ENCODE measurements at regions not wholly inside any gene's neighbourhood (a gene's known extent, or its start where the extent isn't known, plus 50 kb on each side); places are given as distances from the start of the nearest gene placed in this dataset.

DNA sequence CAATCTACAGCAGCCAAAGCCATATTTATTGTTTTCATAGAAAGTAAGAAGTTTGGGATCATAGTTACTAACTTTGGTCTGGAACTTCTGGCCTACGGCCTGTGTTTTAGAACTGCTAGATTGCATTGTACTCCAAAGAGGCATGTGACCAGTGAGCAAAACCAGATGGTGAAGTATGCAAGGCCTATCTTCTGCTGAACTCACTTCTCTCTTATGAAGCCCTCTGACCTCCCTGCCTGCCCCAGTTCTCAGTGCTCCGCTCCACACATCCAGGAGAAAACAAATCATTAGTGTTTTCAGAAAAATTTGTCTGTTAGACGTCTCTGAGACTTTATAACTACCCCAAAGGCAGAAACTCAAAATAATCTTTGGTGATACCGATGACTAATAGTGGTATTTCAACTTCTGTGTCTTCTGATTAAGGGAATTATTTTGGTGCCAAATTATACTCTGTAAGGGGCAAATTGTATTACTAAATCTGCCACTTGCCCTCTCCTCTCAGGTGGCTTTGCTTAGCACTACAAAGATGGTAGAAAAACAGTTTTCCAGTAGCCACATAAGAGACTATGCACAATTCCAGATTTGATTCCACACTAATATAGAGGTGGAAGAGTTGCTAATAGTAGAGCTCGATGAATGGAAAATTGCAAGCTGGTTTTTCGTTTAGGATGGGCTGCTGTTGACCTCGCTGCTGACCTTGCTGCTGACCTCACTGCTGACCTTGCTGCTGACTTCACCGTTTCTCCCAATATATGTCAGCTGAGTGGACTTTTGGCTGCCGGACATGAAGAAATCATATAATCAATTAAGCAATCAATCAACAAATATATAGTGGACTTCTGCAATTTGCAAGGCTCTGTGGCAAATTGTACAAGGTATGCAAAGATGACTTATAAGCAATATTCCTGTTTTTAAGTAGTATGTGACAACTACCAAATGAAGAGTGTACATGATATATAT, 147.5 kb downstream of the KITLG start:
- Mint-ChIP-seq H3K9me3 (peaks cover 7% of the 10 kb centered on the region), H3K4me1 (peaks cover 4% of the 10 kb centered on the region), H3K27ac (no peak overlapping the region), H3K27me3 (no peaks in the 10 kb centered on the region), H3K36me3 (ENCODE audit: low read depth) (no peaks in the 10 kb centered on the region), H3K4me3 (no peak overlapping the region)
- no peak for ATAC-seq (replicated peaks)

DNA sequence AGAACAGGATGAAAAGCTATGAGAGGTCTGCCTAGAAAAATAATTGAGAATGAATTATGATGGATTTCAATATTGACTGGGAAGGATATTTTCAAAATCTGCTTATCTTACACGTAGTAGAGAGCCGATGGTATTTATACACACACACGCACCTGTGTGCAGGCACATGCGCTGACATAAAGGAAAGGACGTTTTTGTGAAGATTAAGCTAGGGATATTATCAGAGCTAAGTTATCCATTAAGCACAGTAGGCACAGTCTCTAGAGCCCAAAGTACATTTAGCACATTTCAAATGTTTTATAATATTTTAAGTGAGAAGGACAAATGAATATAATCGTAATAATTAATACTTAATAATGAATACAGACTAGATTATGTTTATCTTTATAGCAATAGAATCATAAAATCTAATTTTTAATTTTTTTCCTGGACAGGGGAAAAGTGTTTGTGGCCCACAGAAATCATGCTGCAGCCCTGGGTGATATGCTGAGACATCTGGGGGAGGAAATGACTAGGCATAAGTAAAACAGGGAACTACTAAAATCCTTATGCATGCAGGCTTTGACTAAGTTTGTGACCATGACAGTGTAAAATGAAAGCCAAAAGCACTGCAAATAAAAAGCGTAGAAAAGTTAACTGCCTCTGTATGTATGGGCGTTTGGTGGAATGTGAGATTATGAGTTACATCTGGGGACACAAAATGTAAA, 146.1 kb downstream of the KITLG start:
- Mint-ChIP-seq H3K27ac (no peak overlapping the region), H3K36me3 (ENCODE audit: low read depth) (no peaks in the 10 kb centered on the region), H3K4me1 (peaks cover 4% of the 10 kb centered on the region), H3K9me3 (peaks cover 9% of the 10 kb centered on the region), H3K27me3 (peaks cover 4% of the 10 kb centered on the region), H3K4me3 (no peak overlapping the region)
- peak; percentile 31 for ATAC-seq (replicated peaks)

DNA sequence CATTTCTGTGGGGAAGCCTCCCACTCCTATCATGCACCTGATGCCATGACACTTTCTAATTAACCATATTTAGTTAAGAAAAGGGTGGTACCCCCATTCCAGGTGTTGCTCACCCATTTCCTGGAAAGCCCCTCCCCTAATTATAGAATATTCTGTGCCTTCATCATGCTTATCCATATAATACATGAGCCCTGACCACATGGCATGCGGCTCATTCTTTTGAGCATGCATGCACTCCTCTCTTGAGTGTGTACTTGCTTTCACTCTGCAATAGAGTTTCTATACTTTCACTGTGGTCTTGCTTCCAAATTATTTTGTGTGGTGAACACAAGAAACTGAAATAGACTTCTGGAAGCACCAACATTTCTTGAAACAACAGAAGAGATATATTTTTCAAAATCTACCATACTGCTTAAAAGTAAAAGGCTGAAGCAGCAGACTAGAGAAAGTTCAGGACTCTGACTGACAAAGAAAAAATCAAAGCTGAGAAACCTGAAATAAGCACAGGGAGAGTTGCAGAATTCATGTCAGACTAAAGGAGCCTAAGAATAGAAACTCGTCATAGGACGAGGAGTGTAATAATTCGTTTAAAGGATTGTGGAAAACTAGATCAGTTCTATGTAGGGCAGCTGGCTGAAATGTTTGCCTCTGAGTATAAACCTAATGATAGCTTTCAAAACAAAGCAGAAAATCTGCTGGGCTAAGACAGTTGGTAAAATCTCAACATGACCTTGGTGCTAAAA, 144.8 kb downstream of the KITLG start:
- H3K27ac Mint-ChIP-seq: no peak overlapping the region
- H3K27me3 Mint-ChIP-seq: peaks cover 4% of the 10 kb centered on the region
- peaks cover 4% of the 10 kb centered on the region for H3K4me1 Mint-ChIP-seq
- H3K9me3 Mint-ChIP-seq: peaks cover 9% of the 10 kb centered on the region
- no peaks in the 10 kb centered on the region for H3K36me3 Mint-ChIP-seq (ENCODE audit: low read depth)
- no peak for ATAC-seq (replicated peaks)
- no peak overlapping the region for H3K4me3 Mint-ChIP-seq

- no peaks in the 10 kb centered on the region for H3K36me3 Mint-ChIP-seq (ENCODE audit: low read depth)
- H3K27me3 Mint-ChIP-seq: peaks cover 7% of the 10 kb centered on the region
- H3K27ac Mint-ChIP-seq: no peak overlapping the region
- no peak for ATAC-seq (replicated peaks)
- H3K4me3 Mint-ChIP-seq: no peak overlapping the region
- peaks cover 4% of the 10 kb centered on the region for H3K4me1 Mint-ChIP-seq
- H3K9me3 Mint-ChIP-seq: peaks cover 9% of the 10 kb centered on the region
Observed at GRCh38 chr12:88437226-88437625, 143.0 kb downstream of the KITLG start.

All from activated T-helper 17 cell treated with anti-CD3 and anti-CD28 coated beads, Interleukin-2, amount 50 U/mL, for 72 hours (primary cell).